ENCODE measurements at regions not wholly inside any gene's neighbourhood (a gene's known extent, or its start where the extent isn't known, plus 50 kb on each side); places are given as distances from the start of the nearest gene placed in this dataset.

DNA sequence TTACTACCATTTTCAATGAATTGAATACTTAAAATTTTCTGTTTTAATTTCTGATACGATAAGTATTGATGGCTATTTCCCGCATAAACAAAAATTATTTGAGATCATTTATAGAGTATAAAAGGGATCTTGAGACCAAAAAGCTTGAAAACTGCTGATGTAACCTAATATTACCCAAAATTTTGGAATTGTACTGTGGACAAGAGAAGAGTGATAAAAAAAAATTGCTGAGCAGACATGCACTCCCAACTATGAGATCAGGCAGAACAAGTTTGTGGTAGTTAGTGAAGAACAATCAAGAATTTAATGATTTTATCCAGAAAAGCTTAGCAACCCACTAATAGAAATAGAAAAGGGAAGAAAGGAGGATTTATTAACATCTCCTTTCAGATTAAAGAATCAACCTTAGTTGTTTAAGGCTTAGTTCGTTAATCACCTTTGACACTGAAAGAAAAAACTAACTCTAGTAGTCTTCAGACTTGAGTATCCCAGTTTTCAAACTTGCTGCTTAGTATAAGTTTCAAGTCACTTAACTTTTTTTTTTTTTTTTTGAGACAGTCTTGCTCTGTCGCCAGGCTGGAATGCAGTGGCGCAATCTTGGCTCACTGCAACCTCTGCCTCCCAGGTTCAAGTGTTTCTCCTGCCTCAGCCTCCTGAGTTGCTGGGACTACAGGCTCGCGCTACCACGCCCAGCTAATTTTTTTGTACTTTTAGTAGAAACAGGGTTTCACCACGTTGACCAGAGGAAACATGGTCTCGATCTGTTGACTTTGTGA is 50.6 kb upstream of the ZC3HAV1 start:
- in situ Hi-C loops (cut with HindIII; ENCODE audit: low pct_ligation_motif_present, low pct_unique_long_range_greater_than_20kb, low sequenced_read_pairs): no loop called here
- DNase-seq: peak; percentile 54

DNA sequence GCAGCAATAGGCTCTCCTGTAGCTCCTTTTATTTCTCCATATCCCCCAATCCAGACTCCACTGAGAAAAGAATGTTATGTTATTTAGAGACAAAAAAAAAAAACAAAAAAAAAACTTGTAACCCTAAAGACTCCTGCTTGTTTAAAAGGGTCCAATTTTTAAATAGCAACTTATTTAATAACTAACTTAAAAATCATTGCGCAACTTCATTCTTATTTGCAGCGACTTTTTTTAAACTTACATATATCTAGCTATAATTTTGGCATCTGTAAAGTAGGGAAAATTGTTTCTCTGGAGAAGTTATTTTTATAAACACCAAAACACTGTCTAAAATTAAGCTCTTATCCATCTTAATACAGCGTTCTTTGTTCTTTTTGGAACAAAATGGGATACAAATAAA is 59.0 kb upstream of the ZC3HAV1 start:
- DNase-seq: no peak
- in situ Hi-C loops (cut with HindIII; ENCODE audit: low pct_ligation_motif_present, low pct_unique_long_range_greater_than_20kb, low sequenced_read_pairs): no loop called here

DNA sequence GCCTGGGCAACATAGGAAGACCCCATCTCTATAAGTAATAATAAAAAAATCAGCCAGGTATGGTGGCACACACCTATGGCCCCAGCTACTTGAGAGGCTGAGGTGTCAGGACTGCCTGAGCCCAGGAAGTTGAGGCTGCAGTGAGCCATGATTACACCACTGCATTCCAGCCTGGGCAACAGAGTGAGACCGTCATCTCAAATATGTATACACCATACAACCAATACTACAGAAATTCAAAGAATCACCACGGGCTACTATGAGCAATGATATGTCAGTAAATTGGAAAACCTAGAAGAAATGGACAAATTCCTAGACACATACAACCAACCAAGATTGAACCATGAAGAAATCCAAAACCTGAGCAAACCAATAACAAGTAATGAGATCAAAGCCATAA is 60.3 kb upstream of the ZC3HAV1 start:
- in situ Hi-C loops (cut with HindIII; ENCODE audit: low pct_ligation_motif_present, low pct_unique_long_range_greater_than_20kb, low sequenced_read_pairs): no loop called here
- no peak for DNase-seq

DNA sequence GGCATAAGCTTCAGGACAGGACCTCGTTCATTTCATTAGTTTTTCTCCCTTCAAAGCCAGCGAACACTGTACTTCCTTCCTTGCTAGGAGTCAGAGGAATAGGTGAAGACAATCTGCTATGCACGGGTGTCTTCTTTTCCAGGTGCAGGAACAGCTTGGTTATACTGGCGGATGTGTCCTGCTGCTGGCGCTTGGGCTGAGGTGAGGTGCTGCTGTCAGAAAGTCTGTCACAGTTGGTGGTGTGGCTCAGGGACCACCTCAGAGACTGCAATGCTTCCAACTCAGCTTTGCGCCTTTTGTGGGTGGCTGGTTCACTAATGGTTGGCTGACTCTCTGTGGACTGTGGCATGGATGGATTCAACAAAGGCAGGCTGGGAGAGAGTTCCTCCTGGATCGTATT is 58.3 kb upstream of the UBN2 start:
- in situ Hi-C loops (cut with HindIII; ENCODE audit: low pct_ligation_motif_present, low pct_unique_long_range_greater_than_20kb, low sequenced_read_pairs): no loop called here
- no peak for DNase-seq

DNA sequence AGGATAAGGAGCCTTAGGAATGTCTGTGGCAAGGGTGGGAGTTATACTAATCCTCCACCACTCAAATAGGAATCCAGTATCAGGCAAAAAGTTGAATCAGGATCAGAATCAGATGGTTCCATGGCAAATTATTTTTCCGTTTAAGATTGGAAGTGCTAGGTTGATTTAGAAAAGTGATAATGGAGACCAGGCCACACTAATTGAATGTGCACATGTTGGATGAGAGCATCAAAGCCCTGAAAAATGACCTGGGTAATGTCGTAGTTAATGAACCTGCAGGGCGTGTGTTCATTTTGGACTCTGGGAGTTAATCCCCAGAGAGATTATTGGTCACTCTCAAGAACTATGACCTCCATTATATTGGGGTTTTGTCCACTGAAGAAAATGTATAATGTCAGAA is 53.3 kb upstream of the UBN2 start:
- DNase-seq: no peak
- in situ Hi-C loops (cut with HindIII; ENCODE audit: low pct_ligation_motif_present, low pct_unique_long_range_greater_than_20kb, low sequenced_read_pairs): no loop called here

DNA sequence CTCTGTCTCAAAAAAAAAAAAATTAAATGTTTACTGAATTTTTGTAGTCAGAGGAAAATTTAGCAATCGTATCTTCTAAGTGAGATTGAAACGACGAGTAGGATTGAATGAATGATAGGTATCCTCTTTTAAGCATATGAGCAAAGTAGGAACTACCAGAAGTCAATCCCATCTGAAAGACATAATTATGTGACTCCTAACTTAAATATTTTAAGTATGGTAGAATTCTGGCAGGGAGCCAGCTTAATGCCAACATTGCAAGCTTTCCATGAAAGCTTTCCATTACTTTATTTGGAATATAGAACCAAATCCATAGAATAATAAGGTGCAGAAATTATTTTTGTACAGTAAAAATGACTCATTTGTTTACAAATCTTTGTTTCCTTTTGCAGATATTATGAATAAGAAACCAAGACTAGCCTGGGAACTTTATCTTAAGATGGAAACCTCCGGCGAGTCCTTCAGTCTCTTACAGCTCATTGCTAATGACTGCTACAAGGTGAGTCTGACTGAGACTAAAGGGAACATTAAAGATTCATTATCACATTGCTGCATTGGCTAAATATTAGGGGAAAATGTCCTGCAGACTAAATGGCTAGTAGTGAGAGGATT is 50.2 kb upstream of the UBN2 start:
- in situ Hi-C loops (cut with HindIII; ENCODE audit: low pct_ligation_motif_present, low pct_unique_long_range_greater_than_20kb, low sequenced_read_pairs): no loop called here

More for the DNA sequence above, 50.2 kb upstream of the UBN2 start:
- no peak for DNase-seq

All from ACHN (cell line).